GM12891 (cell line): ENCODE measurements at regions not wholly inside any gene's neighbourhood (a gene's known extent, or its start where the extent isn't known, plus 50 kb on each side); places are given as distances from the start of the nearest gene placed in this dataset.
"Not testable (repeated sequence)": the region's sequence is repeated elsewhere in the genome, so short reads cannot be mapped to it uniquely, and the experiment has no call there.

Experiments used
- PAX5 ChIP-seq: IDR thresholded peaks from 2 replicates; pipeline ENCODE4 v1.6.1; 2011; ENCODE audit warnings: low read length, moderate library complexity, mild to moderate bottlenecking; ENCODE audit not compliant: insufficient read depth, severe bottlenecking
- POLR2A ChIP-seq: IDR thresholded peaks from 2 replicates; pipeline ENCODE4 v1.6.1; 2011; ENCODE audit warnings: low read depth, low read length, control low read depth
- TAF1 ChIP-seq: IDR thresholded peaks from 2 replicates; pipeline ENCODE4 v1.6.1; 2011; ENCODE audit warnings: low read depth, low read length, control low read depth

GRCh38 chr13:52910318-52910717 lies 61.9 kb upstream of the PCDH8 start:
- TF ChIP-seq PAX5, POLR2A, TAF1: not testable (repeated sequence)
